Ovary (tissue), 7 donors: ENCODE measurements at regions not wholly inside any gene's neighbourhood (a gene's known extent, or its start where the extent isn't known, plus 50 kb on each side); places are given as distances from the start of the nearest gene placed in this dataset.

Source experiments
- DNase-seq, 5 donors: peaks; one replicate each; pipeline ENCODE4 v3.0.0-alpha.2; 2019 to 2020
- H3K27ac ChIP-seq, 2 donors: fragments of 200-600 bp; one replicate each; pipeline versions ENCODE4 v1.5.1 to v1.8.0; 2019 to 2022
- H3K27me3 ChIP-seq: fragments of 200-600 bp; one replicate; pipeline ENCODE4 v1.8.0; 2022
- H3K36me3 ChIP-seq: fragments of 200-600 bp; sonication (generic); one replicate; pipeline ENCODE4 v1.5.1; 2019
- H3K4me1 ChIP-seq: one replicate; pipeline ENCODE4 v1.8.1; 2013; ENCODE audit warnings: mild to moderate bottlenecking, moderate library complexity; ENCODE audit not compliant: insufficient read depth
- H3K4me3 ChIP-seq: fragments of 200-600 bp; sonication (generic); one replicate; pipeline ENCODE4 v1.5.1; 2017
- H3K9me3 ChIP-seq, 2 donors: fragments of 200-600 bp in 1 of 2; sonication (generic) in 1 of 2; one replicate each; pipeline versions ENCODE4 v1.5.1 to v1.8.1; 2013 to 2019; ENCODE audit warnings: mild to moderate bottlenecking in 1 of 2, moderate library complexity in 1 of 2
- CTCF ChIP-seq, 3 donors: fragments of 450-650 bp in 2 of 3; fragments of 200-600 bp in 1 of 3; IDR thresholded peaks; one replicate each; pipeline versions ENCODE4 v1.5.1 to v1.8.0; 2016 to 2022; ENCODE audit warnings: antibody characterized with exemption in 3 of 3, mild to moderate bottlenecking in 1 of 3
- EP300 ChIP-seq: sonication (generic); formaldehyde crosslinking; IDR thresholded peaks from one replicate; pipeline ENCODE4 v1.6.1; 2017; ENCODE audit warnings: antibody characterized with exemption
- POLR2A ChIP-seq: fragments of 450-650 bp; IDR thresholded peaks from one replicate; pipeline ENCODE4 v1.6.1; 2017; ENCODE audit warnings: antibody characterized with exemption, mild to moderate bottlenecking, moderate library complexity
- WGBS, 3 donors: extraction: QIAGEN DNeasy Blood & Tissue Kit in 1 of 3; methylation state at CpG; one replicate each; pipeline versions ENCODE4 v1.1.5 to v1.1.7; 2013 to 2017; 5-methylcytosine and 5-hydroxymethylcytosine counted together
- intact Hi-C, 4 donors: fragments of 100-400 bp; cut with DNase I; formaldehyde crosslinking; loops; one replicate each; pipeline versions ENCODE4 v1.11.0 to v1.15.1; 2022 to 2023
- donor health status: DM: no; HTN: no; CAD: no; lungs with moderate emphysema.
- donor health status: DM: no; HTN: no; CAD: no.
- donor health status: Bipolar disorder and iron deficiency.
- donor health status: DM: no; HTN: no; CAD: no.
- donor health status: DM: yes; HTN: yes; CAD: no.

- Histone ChIP-seq H3K4me3 (no peak overlapping the region), H3K9me3 (no peaks in the 10 kb centered on the region), H3K27ac (no peak overlapping the region), H3K4me1 (no peaks in the 10 kb centered on the region), H3K36me3 (no peaks in the 10 kb centered on the region), H3K27me3 (no peaks in the 10 kb centered on the region)
- TF ChIP-seq EP300 (no peak), POLR2A (no peak), CTCF (IDR thresholded peaks at IDR 0.05) (no peak)
- intact Hi-C loops: loop anchor here in 1 of 4 donors (10.0 kb wide), 1 partner anchor 595 kb away; no protein-coding TSS in a partner anchor
- no peak for DNase-seq
- 89 to 90% (median 90%) methylated on average over 8 of the region's 8 CpGs for WGBS, 3 donors
Observed at GRCh38 chr20:34179637-34180360, 61.4 kb upstream of the ASIP start.

GRCh38 chr20:34180460-34181120 is 60.6 kb upstream of the ASIP start:
- WGBS, 3 donors: 89 to 93% (median 92%) methylated on average over 14 of the region's 14 CpGs
- Histone ChIP-seq H3K36me3 (no peaks in the 10 kb centered on the region), H3K9me3 (no peaks in the 10 kb centered on the region), H3K4me3 (no peak overlapping the region), H3K4me1 (no peaks in the 10 kb centered on the region), H3K27ac (no peak overlapping the region), H3K27me3 (no peaks in the 10 kb centered on the region)
- TF ChIP-seq POLR2A: no peak
- TF ChIP-seq CTCF (IDR thresholded peaks at IDR 0.05): no peak
- TF ChIP-seq EP300: no peak
- intact Hi-C loops: loop anchor here in 1 of 4 donors (10.0 kb wide), 1 partner anchor 594 kb away; no protein-coding TSS in a partner anchor
- no peak for DNase-seq

DNA sequence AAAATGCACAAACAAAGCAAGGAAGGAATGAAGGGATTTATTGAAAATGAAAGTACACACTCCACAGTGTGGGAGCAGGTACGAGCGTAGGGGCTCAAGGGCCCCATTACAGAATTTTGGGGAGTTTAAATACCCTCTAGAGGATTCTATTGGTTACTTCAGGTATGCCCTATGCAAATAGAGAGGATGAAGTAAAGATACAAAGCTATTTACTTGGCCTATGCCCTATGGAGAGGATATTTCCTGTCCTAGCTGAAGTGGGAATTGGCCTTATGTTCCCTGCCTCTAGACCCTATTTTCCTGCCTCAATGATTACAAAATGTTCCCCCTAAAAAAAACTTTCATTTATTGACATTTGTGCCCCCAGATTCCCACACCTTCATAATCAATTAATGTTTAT is 59.7 kb upstream of the ASIP start:
- 87 to 89% (median 88%) methylated on average over 2 of the region's 2 CpGs for WGBS, 3 donors
- H3K4me1 ChIP-seq: no peaks in the 10 kb centered on the region
- intact Hi-C loops: loop anchor here in 1 of 4 donors (10.0 kb wide), 1 partner anchor 593 kb away; no protein-coding TSS in a partner anchor
- no peaks in the 10 kb centered on the region for H3K9me3 ChIP-seq
- no peak for TF ChIP-seq EP300
- TF ChIP-seq CTCF (IDR thresholded peaks at IDR 0.05): no peak
- no peak for TF ChIP-seq POLR2A
- H3K27ac ChIP-seq: no peak overlapping the region
- DNase-seq: no peak
- no peaks in the 10 kb centered on the region for H3K27me3 ChIP-seq
- H3K4me3 ChIP-seq: no peak overlapping the region
- no peaks in the 10 kb centered on the region for H3K36me3 ChIP-seq

GRCh38 chr20:34185766-34186620 is 55.2 kb upstream of the ASIP start:
- no peaks in the 10 kb centered on the region for H3K4me1 ChIP-seq
- H3K4me3 ChIP-seq: no peak overlapping the region
- intact Hi-C loops: loop anchor here in 1 of 4 donors (10.0 kb wide), 1 partner anchor 589 kb away; no protein-coding TSS in a partner anchor
- H3K27me3 ChIP-seq: no peaks in the 10 kb centered on the region
- no peaks in the 10 kb centered on the region for H3K36me3 ChIP-seq
- 44 to 52% (median 45%) methylated on average over 9 of the region's 9 CpGs for WGBS, 3 donors
- no peak for TF ChIP-seq POLR2A
- no peak for TF ChIP-seq EP300
- TF ChIP-seq CTCF (IDR thresholded peaks at IDR 0.05): no peak
- H3K9me3 ChIP-seq: no peaks in the 10 kb centered on the region
- no peak for DNase-seq
- no peak overlapping the region for H3K27ac ChIP-seq
